ENCODE measurements at regions not wholly inside any gene's neighbourhood (a gene's known extent, or its start where the extent isn't known, plus 50 kb on each side); places are given as distances from the start of the nearest gene placed in this dataset.
"Not testable (repeated sequence)": the region's sequence is repeated elsewhere in the genome, so short reads cannot be mapped to it uniquely, and the experiment has no call there.

- DNase-seq (ENCODE audit: low spot score), result no peak
Observed at GRCh38 chr12:76664731-76665130, 99.2 kb upstream of the ZDHHC17 start.

GRCh38 chr12:76666290-76666835, 97.6 kb upstream of the ZDHHC17 start:
- DNase-seq (ENCODE audit: low spot score), result no peak

GRCh38 chr12:76669981-76670380, 93.9 kb upstream of the ZDHHC17 start:
- no peak for DNase-seq (ENCODE audit: low spot score)

GRCh38 chr12:76670776-76671175, 93.1 kb upstream of the ZDHHC17 start:
- DNase-seq (ENCODE audit: low spot score), result no peak

- no peak for DNase-seq (ENCODE audit: low spot score)
Observed at GRCh38 chr12:76674669-76675315, 89.1 kb upstream of the ZDHHC17 start.

- not testable (repeated sequence) for DNase-seq (ENCODE audit: low spot score)
Observed at GRCh38 chr12:76676261-76676660, 87.7 kb upstream of the ZDHHC17 start.

GRCh38 chr12:76678992-76679391, 84.9 kb upstream of the ZDHHC17 start:
- DNase-seq (ENCODE audit: low spot score), result no peak

GRCh38 chr12:76679778-76680177, 84.1 kb upstream of the ZDHHC17 start:
- no peak for DNase-seq (ENCODE audit: low spot score)

GRCh38 chr12:76680940-76681339, 83.0 kb upstream of the ZDHHC17 start:
- no peak for DNase-seq (ENCODE audit: low spot score)

- no peak for DNase-seq (ENCODE audit: low spot score)
Observed at GRCh38 chr12:76685246-76685678, 78.7 kb upstream of the ZDHHC17 start.

GRCh38 chr12:76687981-76688380, 75.9 kb upstream of the ZDHHC17 start:
- no peak for DNase-seq (ENCODE audit: low spot score)

GRCh38 chr12:76688631-76689030, 75.3 kb upstream of the ZDHHC17 start:
- DNase-seq (ENCODE audit: low spot score), result no peak

GRCh38 chr12:76690921-76691700, 72.8 kb upstream of the ZDHHC17 start:
- no peak for DNase-seq (ENCODE audit: low spot score)

- no peak for DNase-seq (ENCODE audit: low spot score)
Observed at GRCh38 chr12:76692846-76693245, 71.1 kb upstream of the ZDHHC17 start.

GRCh38 chr12:76694369-76694768, 69.5 kb upstream of the ZDHHC17 start:
- no peak for DNase-seq (ENCODE audit: low spot score)

- no peak for DNase-seq (ENCODE audit: low spot score)
Observed at GRCh38 chr12:76696186-76696585, 67.7 kb upstream of the ZDHHC17 start.

GRCh38 chr12:76697849-76698248, 66.1 kb upstream of the ZDHHC17 start:
- no peak for DNase-seq (ENCODE audit: low spot score)

GRCh38 chr12:76698316-76698715, 65.6 kb upstream of the ZDHHC17 start:
- DNase-seq (ENCODE audit: low spot score), result no peak

GRCh38 chr12:76698966-76699365, 64.9 kb upstream of the ZDHHC17 start:
- DNase-seq (ENCODE audit: low spot score), result no peak

GRCh38 chr12:76701690-76702089, 62.2 kb upstream of the ZDHHC17 start:
- DNase-seq (ENCODE audit: low spot score), result no peak

GRCh38 chr12:76702946-76703345, 61.0 kb upstream of the ZDHHC17 start:
- no peak for DNase-seq (ENCODE audit: low spot score)

GRCh38 chr12:76704693-76705092, 59.2 kb upstream of the ZDHHC17 start:
- no peak for DNase-seq (ENCODE audit: low spot score)

- no peak for DNase-seq (ENCODE audit: low spot score)
Observed at GRCh38 chr12:76706101-76706500, 57.8 kb upstream of the ZDHHC17 start.

All from HT-29 (cell line).